SK-N-SH treated with all-trans-retinoic acid at 6 μM for 48 hours (cell line): ENCODE measurements at regions not wholly inside any gene's neighbourhood (a gene's known extent, or its start where the extent isn't known, plus 50 kb on each side); places are given as distances from the start of the nearest gene placed in this dataset.

ENCODE experiments used
- BACH2 ChIP-seq: fragments of 250-450 bp; sonication (Bioruptor Pico); IDR thresholded peaks from 2 replicates; pipeline ENCODE4 v1.9.0; 2021; ENCODE audit warnings: mild to moderate bottlenecking, borderline replicate concordance
- CSDC2 ChIP-seq: fragments of 250-450 bp; sonication (Bioruptor Pico); IDR thresholded peaks from 2 replicates; pipeline ENCODE4 v1.5.0; 2020; ENCODE audit warnings: mild to moderate bottlenecking, moderate library complexity
- ISL1 ChIP-seq: fragments of 250-450 bp; sonication (Bioruptor Pico); IDR thresholded peaks from 2 replicates; pipeline ENCODE4 v2.1.2; 2022; ENCODE audit warnings: mild to moderate bottlenecking, moderate library complexity
- OSR1 ChIP-seq: fragments of 250-450 bp; sonication (Bioruptor Pico); IDR thresholded peaks from 2 replicates; pipeline ENCODE4 v1.8.0; 2022; ENCODE audit warnings: moderate library complexity, mild to moderate bottlenecking, inconsistent platforms
- TOX ChIP-seq: fragments of 250-450 bp; sonication (Bioruptor Pico); IDR thresholded peaks from 2 replicates; pipeline ENCODE4 v1.8.0; 2021; ENCODE audit warnings: mild to moderate bottlenecking, moderate library complexity, borderline replicate concordance
- ZFP3 ChIP-seq: fragments of 250-450 bp; sonication (Bioruptor Pico); IDR thresholded peaks from 2 replicates; pipeline ENCODE4 v1.5.0; 2020; ENCODE audit warnings: mild to moderate bottlenecking, moderate library complexity
- ZFP30 ChIP-seq: fragments of 450-650 bp; formaldehyde crosslinking; IDR thresholded peaks from 2 replicates; pipeline ENCODE4 v1.5.0; 2022; ENCODE audit warnings: mild to moderate bottlenecking, moderate library complexity

DNA sequence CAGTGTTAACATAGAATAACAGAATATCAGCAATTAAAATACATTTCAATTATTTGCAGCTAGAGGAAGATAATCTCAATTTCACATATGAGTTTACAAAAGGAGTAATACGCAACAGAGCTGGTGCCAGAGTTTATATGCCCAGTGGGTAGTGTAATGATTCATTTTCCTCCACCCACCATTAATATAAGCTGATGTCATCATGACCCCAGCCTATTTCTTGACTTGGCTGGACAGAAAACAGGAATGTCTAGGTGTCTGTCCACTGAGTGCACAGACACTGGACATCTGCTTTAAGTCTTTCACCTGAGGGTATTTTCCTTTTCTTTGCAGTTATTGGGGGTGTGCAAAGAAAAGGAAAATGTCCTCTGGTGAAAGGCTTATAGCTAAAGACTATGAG, 335.5 kb downstream of the TBC1D4 start:
- TF ChIP-seq ZFP30 (CRISPR knock-in tag) (no peak), OSR1 (CRISPR knock-in tag) (no peak), CSDC2 (CRISPR knock-in tag) (no peak), ZFP3 (CRISPR knock-in tag) (no peak), ISL1 (CRISPR knock-in tag) (no peak), BACH2 (CRISPR knock-in tag) (no peak), TOX (CRISPR knock-in tag) (no peak)
